Testis (tissue), 2 donors: ENCODE measurements at regions not wholly inside any gene's neighbourhood (a gene's known extent, or its start where the extent isn't known, plus 50 kb on each side); places are given as distances from the start of the nearest gene placed in this dataset.

Experiments
- POLR2A ChIP-seq: fragments of 450-650 bp; IDR thresholded peaks from one replicate; pipeline ENCODE4 v1.6.1; 2017; ENCODE audit warnings: antibody characterized with exemption, mild to moderate bottlenecking, moderate library complexity
- TF ChIP-seq, protein P1 (sequence below), 3 experiments: fragments of 450-650 bp in 2 of 3; fragments of 200-600 bp in 1 of 3; sonication (generic) in 1 of 3; IDR thresholded peaks; one replicate each; pipeline ENCODE4 v1.5.1; 2016 to 2019; ENCODE audit warnings: antibody characterized with exemption in 3 of 3, mild to moderate bottlenecking in 2 of 3, moderate library complexity in 1 of 3

DNA sequence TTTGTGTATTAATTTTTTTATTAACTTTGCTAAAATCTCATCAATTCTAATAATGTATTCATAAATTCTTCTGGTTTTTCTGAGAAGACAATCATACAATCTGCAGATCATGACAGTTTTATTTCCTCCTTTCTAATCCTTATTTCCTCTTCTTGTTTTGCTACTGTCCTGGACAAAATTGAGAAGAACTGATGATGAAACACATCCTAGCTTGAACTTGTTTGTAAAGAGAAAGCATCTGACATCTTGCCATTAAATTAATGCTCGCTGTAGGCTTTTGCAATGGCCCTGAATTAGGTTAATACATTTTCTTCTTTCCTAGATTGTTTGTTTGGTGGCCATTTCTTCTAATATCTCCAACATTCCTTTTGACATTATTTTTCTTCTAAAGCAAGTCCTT lies 110.9 kb upstream of the TPM1 start:
- TF ChIP-seq, protein P1, sequence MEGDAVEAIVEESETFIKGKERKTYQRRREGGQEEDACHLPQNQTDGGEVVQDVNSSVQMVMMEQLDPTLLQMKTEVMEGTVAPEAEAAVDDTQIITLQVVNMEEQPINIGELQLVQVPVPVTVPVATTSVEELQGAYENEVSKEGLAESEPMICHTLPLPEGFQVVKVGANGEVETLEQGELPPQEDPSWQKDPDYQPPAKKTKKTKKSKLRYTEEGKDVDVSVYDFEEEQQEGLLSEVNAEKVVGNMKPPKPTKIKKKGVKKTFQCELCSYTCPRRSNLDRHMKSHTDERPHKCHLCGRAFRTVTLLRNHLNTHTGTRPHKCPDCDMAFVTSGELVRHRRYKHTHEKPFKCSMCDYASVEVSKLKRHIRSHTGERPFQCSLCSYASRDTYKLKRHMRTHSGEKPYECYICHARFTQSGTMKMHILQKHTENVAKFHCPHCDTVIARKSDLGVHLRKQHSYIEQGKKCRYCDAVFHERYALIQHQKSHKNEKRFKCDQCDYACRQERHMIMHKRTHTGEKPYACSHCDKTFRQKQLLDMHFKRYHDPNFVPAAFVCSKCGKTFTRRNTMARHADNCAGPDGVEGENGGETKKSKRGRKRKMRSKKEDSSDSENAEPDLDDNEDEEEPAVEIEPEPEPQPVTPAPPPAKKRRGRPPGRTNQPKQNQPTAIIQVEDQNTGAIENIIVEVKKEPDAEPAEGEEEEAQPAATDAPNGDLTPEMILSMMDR (IDR thresholded peaks at IDR 0.05), result no peak
- TF ChIP-seq POLR2A, result no peak
